GM23338 (cell line): ENCODE measurements at regions not wholly inside any gene's neighbourhood (a gene's known extent, or its start where the extent isn't known, plus 50 kb on each side); places are given as distances from the start of the nearest gene placed in this dataset.

Experiments
- ATAC-seq: fragments of 200-7000 bp; cut with Tn5 transposase; 3 replicates; pipeline ENCODE4 v1.9.1; 2020
- DNase-seq: peaks from one replicate; pipeline ENCODE4 v3.0.0-alpha.2; 2015; ENCODE audit warnings: low spot score
- H2AFZ ChIP-seq: fragments of 200-600 bp; sonication (generic); 2 replicates; pipeline ENCODE4 v1.8.0; 2016; ENCODE audit warnings: antibody characterized with exemption, mild to moderate bottlenecking, moderate library complexity
- H3F3A ChIP-seq: fragments of 200-600 bp; sonication (generic); replicated peaks from 2 replicates; pipeline ENCODE4 v1.8.0; 2017; ENCODE audit warnings: antibody characterized with exemption, mixed run types, low read depth
- H3K27ac ChIP-seq: fragments of 200-600 bp; sonication (generic); 2 replicates; pipeline ENCODE4 v1.6.1; 2016; ENCODE audit warnings: low read depth
- H3K27me3 ChIP-seq: fragments of 200-600 bp; sonication (generic); 2 replicates; pipeline ENCODE4 v1.8.0; 2016; ENCODE audit warnings: mild to moderate bottlenecking, mixed run types, moderate library complexity; ENCODE audit not compliant: insufficient read depth
- H3K36me3 ChIP-seq: fragments of 200-600 bp; sonication (generic); 2 replicates; pipeline ENCODE4 v1.8.0; 2016; ENCODE audit warnings: mild to moderate bottlenecking; ENCODE audit not compliant: insufficient read depth
- H3K4me1 ChIP-seq: fragments of 200-600 bp; sonication (generic); 2 replicates; pipeline ENCODE4 v1.8.0; 2016; ENCODE audit warnings: mild to moderate bottlenecking, moderate library complexity; ENCODE audit not compliant: insufficient read depth
- H3K4me2 ChIP-seq: fragments of 200-600 bp; sonication (generic); 2 replicates; pipeline ENCODE4 v1.7.1; 2017; ENCODE audit warnings: mixed run types
- H3K4me3 ChIP-seq: fragments of 200-600 bp; sonication (generic); 2 replicates; pipeline ENCODE4 v1.6.1; 2016; ENCODE audit warnings: mixed run types
- H3K79me2 ChIP-seq: fragments of 200-600 bp; sonication (generic); replicated peaks from 2 replicates; pipeline ENCODE4 v1.8.0; 2017; ENCODE audit warnings: mild to moderate bottlenecking; ENCODE audit not compliant: insufficient read depth
- H3K9me2 ChIP-seq: fragments of 200-600 bp; sonication (generic); 2 replicates; pipeline ENCODE4 v1.8.0; 2017; ENCODE audit not compliant: insufficient read depth
- H4K20me1 ChIP-seq: fragments of 200-600 bp; sonication (generic); replicated peaks from 2 replicates; pipeline ENCODE4 v1.8.0; 2017; ENCODE audit warnings: mild to moderate bottlenecking; ENCODE audit not compliant: insufficient read depth
- H3K27ac Mint-ChIP-seq: 2 replicates; pipeline ENCODE4 v1.8.0; 2020; ENCODE audit warnings: inconsistent platforms, mild to moderate bottlenecking, moderate library complexity, mixed read lengths
- H3K27me3 Mint-ChIP-seq: 3 replicates; pipeline ENCODE4 v1.8.0; 2022; ENCODE audit warnings: low read depth, mild to moderate bottlenecking, moderate library complexity, mixed read lengths, inconsistent platforms; ENCODE audit not compliant: insufficient read depth, poor library complexity
- H3K36me3 Mint-ChIP-seq: 3 replicates; pipeline ENCODE4 v1.8.0; 2021; ENCODE audit warnings: low read depth, mild to moderate bottlenecking, inconsistent platforms, moderate library complexity, mixed read lengths
- H3K4me1 Mint-ChIP-seq: 3 replicates; pipeline ENCODE4 v1.8.0; 2020; ENCODE audit warnings: mild to moderate bottlenecking, inconsistent platforms, mixed read lengths
- H3K4me3 Mint-ChIP-seq: 3 replicates; pipeline ENCODE4 v1.8.0; 2021; ENCODE audit warnings: moderate library complexity, mild to moderate bottlenecking, inconsistent platforms, mixed read lengths
- H3K9me3 Mint-ChIP-seq: 3 replicates; pipeline ENCODE4 v1.8.0; 2020; ENCODE audit warnings: moderate library complexity, mild to moderate bottlenecking, inconsistent platforms, mixed read lengths
- CTCF ChIP-seq, 2 experiments: fragments of 200-600 bp in 1 of 2; sonication (generic) in 1 of 2; conservative IDR thresholded peaks; 2 replicates each; pipeline versions ENCODE4 v1.5.1 to v1.6.1; 2016 to 2017; ENCODE audit warnings: antibody characterized with exemption in 2 of 2, low read depth in 2 of 2, mild to moderate bottlenecking in 2 of 2, moderate library complexity in 1 of 2
- ETS1 ChIP-seq: IDR thresholded peaks from 2 replicates; pipeline ENCODE4 v1.6.1; 2016; ENCODE audit warnings: antibody characterized with exemption
- NANOG ChIP-seq: IDR thresholded peaks from 2 replicates; pipeline ENCODE4 v1.6.1; 2016; ENCODE audit warnings: antibody characterized with exemption, borderline replicate concordance
- POLR2AphosphoS5 ChIP-seq: IDR thresholded peaks from 2 replicates; pipeline ENCODE4 v1.6.1; 2016; ENCODE audit warnings: antibody characterized with exemption, low read depth
- REST ChIP-seq: IDR thresholded peaks from one replicate; pipeline ENCODE4 v1.6.1; 2018; ENCODE audit warnings: antibody characterized with exemption; ENCODE audit not compliant: unreplicated experiment

GRCh38 chr18:60667016-60667415, 294.4 kb upstream of the MC4R start (continued):
- TF ChIP-seq REST (no peak), NANOG (no peak)

GRCh38 chr18:60668583-60668982, 296.0 kb upstream of the MC4R start:
- Mint-ChIP-seq H3K27me3 (peaks cover 3% of the 10 kb centered on the region), H3K36me3 (no peaks in the 10 kb centered on the region), H3K4me3 (no peak overlapping the region), H3K9me3 (peaks cover 4% of the 10 kb centered on the region; the same call in 1 of the 3 replicates), H3K27ac (no peak overlapping the region; the same call in 1 of the 2 replicates), H3K4me1 (peaks cover 7% of the 10 kb centered on the region; the same call in 2 of the 3 replicates)
- no peaks in the 10 kb centered on the region for H4K20me1 ChIP-seq
- TF ChIP-seq CTCF (conservative IDR thresholded peaks at IDR 0.05; ENCODE audit: low read depth in 2 of 2) (peak; percentile 44 to 46; a peak in 3 of 4 replicates), ETS1 (no peak)
- H3F3A ChIP-seq: no peaks in the 10 kb centered on the region
- no peak overlapping the region for H3K27ac ChIP-seq
- H3K4me1 ChIP-seq: 0 out of 2 replicates have a peak, but pooled peaks cover 11% of the 10 kb centered on the region
- no peak for ATAC-seq
- peak; percentile 8 for DNase-seq
- no peak overlapping the region for H3K4me2 ChIP-seq
- no peak overlapping the region for H2AFZ ChIP-seq
- no peak overlapping the region for H3K4me3 ChIP-seq
- H3K9me2 ChIP-seq: no peaks in the 10 kb centered on the region
- no peaks in the 10 kb centered on the region for H3K27me3 ChIP-seq
- H3K79me2 ChIP-seq: no peaks in the 10 kb centered on the region
- H3K36me3 ChIP-seq: no peaks in the 10 kb centered on the region

GRCh38 chr18:60669938-60670337, 297.4 kb upstream of the MC4R start:
- TF ChIP-seq POLR2AphosphoS5: no peak
- Mint-ChIP-seq H3K4me1 (peaks cover 7% of the 10 kb centered on the region; the same call in 2 of the 3 replicates), H3K36me3 (no peaks in the 10 kb centered on the region), H3K4me3 (no peak overlapping the region), H3K27me3 (peaks cover 5% of the 10 kb centered on the region), H3K9me3 (peaks cover 4% of the 10 kb centered on the region; the same call in 1 of the 3 replicates), H3K27ac (no peak overlapping the region)
- Histone ChIP-seq H3K4me1 (0 out of 2 replicates have a peak, but pooled peaks cover 11% of the 10 kb centered on the region), H3F3A (no peaks in the 10 kb centered on the region), H3K4me2 (no peak overlapping the region), H3K27me3 (no peaks in the 10 kb centered on the region), H3K79me2 (no peaks in the 10 kb centered on the region), H3K27ac (no peak overlapping the region), H2AFZ (peak overlapping the region; percentile 49; the same call in 1 of the 2 replicates), H4K20me1 (no peaks in the 10 kb centered on the region), H3K4me3 (no peak overlapping the region), H3K36me3 (no peaks in the 10 kb centered on the region), H3K9me2 (no peaks in the 10 kb centered on the region)
- ATAC-seq (no peak), DNase-seq (no peak)
